CD4-positive, alpha-beta T cell (primary cell): ENCODE measurements at regions not wholly inside any gene's neighbourhood (a gene's known extent, or its start where the extent isn't known, plus 50 kb on each side); places are given as distances from the start of the nearest gene placed in this dataset.

Experiments
- ATAC-seq: fragments of 200-7000 bp; cut with Tn5 transposase; one replicate; pipeline ENCODE4 v1.10.0; 2022; ENCODE audit warnings: mild to moderate bottlenecking; ENCODE audit not compliant: poor library complexity
- CTCF ChIA-PET: fragments of 350-600 bp; sonication (Branson Sonifier 250); formaldehyde crosslinking; loops from one replicate; lab custom pipeline; 2021; ENCODE audit warnings: antibody characterized with exemption, inconsistent platforms; lab: Charles Lee
- POLR2A ChIA-PET: fragments of 350-600 bp; sonication (Branson Sonifier 250); formaldehyde crosslinking; loops from one replicate; lab custom pipeline; 2021; ENCODE audit warnings: antibody characterized with exemption, inconsistent platforms; lab: Charles Lee
- DNase-seq, 14 experiments: peaks; one replicate each; pipeline ENCODE4 v3.0.0-alpha.2; 2013 to 2020; ENCODE audit warnings: mixed read lengths in 2 of 14
- H3K27ac ChIP-seq, 2 donors: one replicate each; pipeline versions ENCODE4 v1.5.1 to v1.7.0; 2013; ENCODE audit warnings: low read length in 2 of 2, low read depth in 1 of 2, mild to moderate bottlenecking in 1 of 2
- H3K27me3 ChIP-seq, 2 experiments: 1 replicate in 1 of 2; 2 replicates in 1 of 2; pipeline versions ENCODE4 v1.6.1 to v1.7.0; 2013; ENCODE audit warnings: low read length in 2 of 2, control low read depth in 1 of 2, mild to moderate bottlenecking in 1 of 2, moderate library complexity in 1 of 2; ENCODE audit not compliant: insufficient read depth in 2 of 2, control insufficient read depth in 1 of 2
- H3K36me3 ChIP-seq: one replicate; pipeline ENCODE4 v1.6.1; 2013; ENCODE audit warnings: low read length, control low read depth; ENCODE audit not compliant: insufficient read depth
- H3K4me1 ChIP-seq: one replicate; pipeline ENCODE4 v1.6.1; 2013; ENCODE audit warnings: low read length, control low read depth; ENCODE audit not compliant: insufficient read depth
- H3K4me3 ChIP-seq: one replicate; pipeline ENCODE4 v1.5.1; 2013; ENCODE audit warnings: mild to moderate bottlenecking, low read length, moderate library complexity
- H3K9me3 ChIP-seq, 2 experiments: 1 replicate in 1 of 2; 2 replicates in 1 of 2; pipeline versions ENCODE4 v1.6.1 to v1.7.0; 2013; ENCODE audit warnings: low read length in 2 of 2, mild to moderate bottlenecking in 2 of 2, control low read depth in 1 of 2, moderate library complexity in 1 of 2; ENCODE audit not compliant: control insufficient read depth in 1 of 2, insufficient read depth in 1 of 2
- H3K27ac Mint-ChIP-seq: one replicate; pipeline ENCODE4 v1.8.0; 2020; ENCODE audit warnings: mixed read lengths
- H3K27me3 Mint-ChIP-seq: one replicate; pipeline ENCODE4 v1.8.0; 2021; ENCODE audit warnings: mixed read lengths
- H3K36me3 Mint-ChIP-seq: one replicate; pipeline ENCODE4 v1.8.0; 2021; ENCODE audit warnings: low read depth, mixed read lengths
- H3K4me1 Mint-ChIP-seq: one replicate; pipeline ENCODE4 v1.8.0; 2021; ENCODE audit warnings: low read depth, mixed read lengths
- H3K4me3 Mint-ChIP-seq: one replicate; pipeline ENCODE4 v1.8.0; 2020; ENCODE audit warnings: mild to moderate bottlenecking, mixed read lengths
- H3K9me3 Mint-ChIP-seq: one replicate; pipeline ENCODE4 v1.8.0; 2020; ENCODE audit warnings: mixed read lengths
- CTCF ChIP-seq: fragments of 200-600 bp; IDR thresholded peaks from one replicate; pipeline ENCODE4 v1.8.0; 2022; ENCODE audit warnings: antibody characterized with exemption, mild to moderate bottlenecking
- intact Hi-C, 2 experiments: fragments of 100-400 bp; cut with DNase I in 1 of 2; cut with micrococcal nuclease in 1 of 2; formaldehyde crosslinking; loops; one replicate each; pipeline versions ENCODE4 v1.15.1 to v1.9.0; 2023 to 2025; cut with DNase I, micrococcal nuclease

DNA sequence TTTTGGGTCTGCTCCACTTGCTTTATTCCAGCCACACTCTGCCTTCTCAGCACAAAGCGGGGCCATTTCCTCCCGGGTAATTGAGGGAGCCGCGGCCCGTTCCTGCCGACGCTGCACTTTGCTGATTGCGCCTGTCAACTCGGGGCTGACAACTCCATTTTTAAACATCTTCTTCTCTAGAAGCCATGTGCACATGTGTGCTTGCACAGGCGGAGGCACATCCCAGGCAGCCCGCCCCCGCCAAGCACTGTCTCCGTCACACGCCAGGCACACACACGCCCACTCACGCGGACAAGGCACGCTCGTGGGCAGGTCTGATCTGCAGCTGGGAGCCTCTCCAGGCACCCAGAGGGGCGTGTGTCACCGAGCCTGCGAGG is 63.2 kb downstream of the ENGASE start:
- intact Hi-C loops = no loop called here
- ATAC-seq (no peak), DNase-seq (no peak)
- Mint-ChIP-seq H3K36me3 (no peaks in the 10 kb centered on the region), H3K4me1 (no peaks in the 10 kb centered on the region), H3K4me3 (no peak overlapping the region), H3K9me3 (no peaks in the 10 kb centered on the region), H3K27ac (no peak overlapping the region), H3K27me3 (peaks cover 34% of the 10 kb centered on the region)
- ChIA-PET POLR2A (no interaction called here), CTCF (no interaction called here)
- Histone ChIP-seq H3K27ac (no peak overlapping the region), H3K9me3 (peaks cover 0 to 13% of the 10 kb centered on the region in 2 experiments), H3K27me3 (no peaks in the 10 kb centered on the region), H3K4me1 (no peaks in the 10 kb centered on the region), H3K36me3 (no peaks in the 10 kb centered on the region), H3K4me3 (no peak overlapping the region)
- no peak for TF ChIP-seq CTCF

- TF ChIP-seq CTCF = no peak
- Histone ChIP-seq H3K27ac (no peak overlapping the region), H3K4me3 (no peak overlapping the region), H3K4me1 (no peaks in the 10 kb centered on the region), H3K9me3 (peaks cover 0 to 13% of the 10 kb centered on the region in 2 experiments), H3K36me3 (no peaks in the 10 kb centered on the region), H3K27me3 (no peaks in the 10 kb centered on the region)
- no peak overlapping the region for H3K4me3 Mint-ChIP-seq
- intact Hi-C loops = no loop called here
- no peaks in the 10 kb centered on the region for H3K4me1 Mint-ChIP-seq
- H3K9me3 Mint-ChIP-seq = no peaks in the 10 kb centered on the region
- H3K27me3 Mint-ChIP-seq = peaks cover 34% of the 10 kb centered on the region
- ChIA-PET CTCF (no interaction called here), POLR2A (no interaction called here)
- no peak for DNase-seq
- no peaks in the 10 kb centered on the region for H3K36me3 Mint-ChIP-seq
- ATAC-seq = no peak
- no peak overlapping the region for H3K27ac Mint-ChIP-seq
Observed at GRCh38 chr17:79137015-79137788, 62.6 kb downstream of the ENGASE start.

DNA sequence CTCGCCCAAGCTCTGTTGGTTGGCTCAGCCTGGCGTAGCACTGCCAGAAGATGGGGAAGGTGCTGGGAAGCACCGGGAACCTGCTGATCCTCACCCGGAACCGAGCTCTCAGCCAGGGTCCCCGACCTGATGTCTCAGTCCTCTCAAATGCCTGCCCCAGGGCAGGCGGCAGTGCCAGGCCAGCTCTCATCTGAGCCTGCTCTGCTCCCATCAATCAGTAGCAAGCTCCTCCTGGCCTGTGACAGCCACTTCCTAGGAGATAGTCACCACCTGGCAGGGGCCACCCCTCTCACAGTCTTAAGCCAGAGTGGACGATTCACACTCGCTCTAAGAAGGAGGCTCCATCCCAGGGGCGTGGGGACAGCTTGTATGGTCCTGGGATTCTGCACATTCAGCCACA is 62.0 kb downstream of the ENGASE start:
- Histone ChIP-seq H3K4me1 (no peaks in the 10 kb centered on the region), H3K4me3 (no peak overlapping the region), H3K27ac (no peak overlapping the region), H3K27me3 (no peaks in the 10 kb centered on the region), H3K9me3 (peaks cover 0 to 13% of the 10 kb centered on the region in 2 experiments), H3K36me3 (no peaks in the 10 kb centered on the region)
- ChIA-PET CTCF (no interaction called here), POLR2A (no interaction called here)
- Mint-ChIP-seq H3K27me3 (peaks cover 30% of the 10 kb centered on the region), H3K9me3 (no peaks in the 10 kb centered on the region), H3K36me3 (no peaks in the 10 kb centered on the region), H3K27ac (no peak overlapping the region), H3K4me3 (no peak overlapping the region), H3K4me1 (no peaks in the 10 kb centered on the region)
- no peak for TF ChIP-seq CTCF
- ATAC-seq (no peak), DNase-seq (no peak)
- intact Hi-C loops = no loop called here
